ENCODE measurements at regions not wholly inside any gene's neighbourhood (a gene's known extent, or its start where the extent isn't known, plus 50 kb on each side); places are given as distances from the start of the nearest gene placed in this dataset.

GRCh38 chr20:24378661-24379483 lies 90.6 kb upstream of the SYNDIG1 start:
- no peaks in the 10 kb centered on the region for H3K27me3 ChIP-seq (replicated peaks in 1 of 4; ENCODE audit: control extremely low read depth in 1 of 4, control insufficient read depth in 3 of 4, insufficient read depth in 4 of 4, low read length in 3 of 4)
- H3K4me1 ChIP-seq (ENCODE audit: control insufficient read depth in 2 of 2, insufficient read depth in 2 of 2, low read length in 2 of 2): no peaks in the 10 kb centered on the region
- H3K4me3 ChIP-seq (ENCODE audit: control extremely low read depth in 1 of 5, extremely low read depth in 1 of 5, insufficient read depth in 1 of 5, low read depth in 2 of 5, low read length in 4 of 5): no peak overlapping the region
- CTCF ChIA-PET: no interaction called here
- H3K27ac Mint-ChIP-seq: no peak overlapping the region
- H2AFZ ChIP-seq (ENCODE audit: insufficient read depth, low read depth, low read length, poor library complexity, severe bottlenecking): no peak overlapping the region
- WGBS (ENCODE audit: insufficient coverage): 87% methylated on average over 4 of the region's 6 CpGs
- no peak for TF ChIP-seq EZH2 (IDR thresholded peaks at IDR 0.05; ENCODE audit: borderline replicate concordance, insufficient read depth, low read depth, low read length, poor library complexity, severe bottlenecking)
- TF ChIP-seq CTCF (IDR thresholded peaks at IDR 0.05): no peak
- no peaks in the 10 kb centered on the region for H4K20me1 ChIP-seq (ENCODE audit: control insufficient read depth, insufficient read depth, low read length, poor library complexity, severe bottlenecking)
- no peak overlapping the region for H3K4me2 ChIP-seq (replicated peaks; ENCODE audit: low read depth, low read length, poor library complexity, severe bottlenecking)
- H3K27me3 Mint-ChIP-seq: peaks cover 10% of the 10 kb centered on the region
- no peaks in the 10 kb centered on the region for H3K9me3 Mint-ChIP-seq (ENCODE audit: insufficient read depth)
- intact Hi-C loops (cut with micrococcal nuclease): no loop called here
- no peak overlapping the region for H3K27ac ChIP-seq (ENCODE audit: low read length in 2 of 2)
- H3K9me3 ChIP-seq (ENCODE audit: control extremely low read depth in 1 of 3, control insufficient read depth in 2 of 3, insufficient read depth in 1 of 3, low read length in 2 of 3): no peaks in the 10 kb centered on the region
- ATAC-seq (ENCODE audit: low read depth) (no peak), DNase-seq (no peak)
- H3K4me1 Mint-ChIP-seq: no peaks in the 10 kb centered on the region
- H3K36me3 ChIP-seq (replicated peaks in 1 of 2; ENCODE audit: control extremely low read depth in 1 of 2, control insufficient read depth in 1 of 2, extremely low read depth in 1 of 2, insufficient read depth in 2 of 2, low read length in 1 of 2): no peaks in the 10 kb centered on the region
- H3K9ac ChIP-seq (ENCODE audit: low read length): no peak overlapping the region
- POLR2A ChIA-PET: no interaction called here
- no peaks in the 10 kb centered on the region for H3K79me2 ChIP-seq (ENCODE audit: control insufficient read depth, insufficient read depth, low read length)
- no peak overlapping the region for H3K4me3 Mint-ChIP-seq

GRCh38 chr20:24376311-24377099 lies 92.9 kb upstream of the SYNDIG1 start:
- H3K9ac ChIP-seq (ENCODE audit: low read length): no peak overlapping the region
- H3K4me3 ChIP-seq (ENCODE audit: control extremely low read depth in 1 of 5, extremely low read depth in 1 of 5, insufficient read depth in 1 of 5, low read depth in 2 of 5, low read length in 4 of 5): no peak overlapping the region
- H2AFZ ChIP-seq (ENCODE audit: insufficient read depth, low read depth, low read length, poor library complexity, severe bottlenecking): no peak overlapping the region
- intact Hi-C loops (cut with micrococcal nuclease): no loop called here
- no peaks in the 10 kb centered on the region for H3K9me3 ChIP-seq (ENCODE audit: control extremely low read depth in 1 of 3, control insufficient read depth in 2 of 3, insufficient read depth in 1 of 3, low read length in 2 of 3)
- POLR2A ChIA-PET: no interaction called here
- no peaks in the 10 kb centered on the region for H3K4me1 ChIP-seq (ENCODE audit: control insufficient read depth in 2 of 2, insufficient read depth in 2 of 2, low read length in 2 of 2)
- TF ChIP-seq CTCF (IDR thresholded peaks at IDR 0.05) (no peak), EZH2 (IDR thresholded peaks at IDR 0.05; ENCODE audit: borderline replicate concordance, insufficient read depth, low read depth, low read length, poor library complexity, severe bottlenecking) (no peak)
- ATAC-seq (ENCODE audit: low read depth) (no peak), DNase-seq (no peak)
- H4K20me1 ChIP-seq (ENCODE audit: control insufficient read depth, insufficient read depth, low read length, poor library complexity, severe bottlenecking): no peaks in the 10 kb centered on the region
- Mint-ChIP-seq H3K9me3 (ENCODE audit: insufficient read depth) (no peaks in the 10 kb centered on the region), H3K4me1 (no peaks in the 10 kb centered on the region), H3K4me3 (no peak overlapping the region), H3K27me3 (peaks cover 10% of the 10 kb centered on the region), H3K27ac (no peak overlapping the region)
- no peak overlapping the region for H3K4me2 ChIP-seq (replicated peaks; ENCODE audit: low read depth, low read length, poor library complexity, severe bottlenecking)
- H3K27ac ChIP-seq (ENCODE audit: low read length in 2 of 2): no peak overlapping the region
- no CpG with 5 or more reads among the region's 2 CpGs for WGBS (ENCODE audit: insufficient coverage)
- CTCF ChIA-PET: no interaction called here
- no peaks in the 10 kb centered on the region for H3K36me3 ChIP-seq (replicated peaks in 1 of 2; ENCODE audit: control extremely low read depth in 1 of 2, control insufficient read depth in 1 of 2, extremely low read depth in 1 of 2, insufficient read depth in 2 of 2, low read length in 1 of 2)
- H3K27me3 ChIP-seq (replicated peaks in 1 of 4; ENCODE audit: control extremely low read depth in 1 of 4, control insufficient read depth in 3 of 4, insufficient read depth in 4 of 4, low read length in 3 of 4): no peaks in the 10 kb centered on the region
- no peaks in the 10 kb centered on the region for H3K79me2 ChIP-seq (ENCODE audit: control insufficient read depth, insufficient read depth, low read length)
